ENCODE measurements at regions not wholly inside any gene's neighbourhood (a gene's known extent, or its start where the extent isn't known, plus 50 kb on each side); places are given as distances from the start of the nearest gene placed in this dataset.

GRCh38 chr21:16037421-16037955, 307.7 kb downstream of the USP25 start:
- no peak for TF ChIP-seq CTCF (IDR thresholded peaks at IDR 0.05; ENCODE audit: low read depth, low read length)
- no peaks in the 10 kb centered on the region for H3K27me3 ChIP-seq
- DNase-seq, result no peak
- no peak overlapping the region for H3K4me3 ChIP-seq (ENCODE audit: low read depth, low read length)
- H3K36me3 ChIP-seq, result no peaks in the 10 kb centered on the region
- H3K9me3 ChIP-seq, result no peaks in the 10 kb centered on the region
- H3K4me1 ChIP-seq, result peaks cover 13% of the 10 kb centered on the region

DNA sequence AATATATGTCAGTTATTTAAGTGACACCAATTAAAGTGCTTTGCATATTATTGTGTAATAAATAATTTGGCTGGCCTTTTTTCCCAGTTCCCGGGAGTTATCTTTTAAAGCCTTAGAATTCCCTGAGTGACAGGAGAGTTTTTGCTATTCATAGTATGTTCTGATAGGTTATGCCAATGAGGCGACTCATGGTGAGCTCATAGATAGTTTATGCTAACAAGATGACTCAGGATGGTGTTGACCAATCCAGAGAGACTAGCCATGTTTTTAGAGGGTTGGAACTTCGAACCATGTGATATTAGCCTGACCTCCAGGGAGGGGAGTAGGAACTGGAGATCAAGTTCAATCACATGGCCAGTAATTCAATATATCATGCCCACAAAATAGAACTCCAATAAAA, 310.8 kb downstream of the USP25 start:
- Histone ChIP-seq H3K36me3 (no peaks in the 10 kb centered on the region), H3K4me3 (ENCODE audit: low read depth, low read length) (no peak overlapping the region), H3K27me3 (no peaks in the 10 kb centered on the region), H3K9me3 (no peaks in the 10 kb centered on the region), H3K4me1 (peaks cover 13% of the 10 kb centered on the region)
- no peak for DNase-seq
- no peak for TF ChIP-seq CTCF (IDR thresholded peaks at IDR 0.05; ENCODE audit: low read depth, low read length)

GRCh38 chr21:16044676-16045075, 314.9 kb downstream of the USP25 start:
- no peak overlapping the region for H3K4me3 ChIP-seq (ENCODE audit: low read depth, low read length)
- H3K4me1 ChIP-seq, result peaks cover 10% of the 10 kb centered on the region
- no peak for DNase-seq
- no peaks in the 10 kb centered on the region for H3K27me3 ChIP-seq
- no peaks in the 10 kb centered on the region for H3K9me3 ChIP-seq
- no peak for TF ChIP-seq CTCF (IDR thresholded peaks at IDR 0.05; ENCODE audit: low read depth, low read length)
- H3K36me3 ChIP-seq, result no peaks in the 10 kb centered on the region

DNA sequence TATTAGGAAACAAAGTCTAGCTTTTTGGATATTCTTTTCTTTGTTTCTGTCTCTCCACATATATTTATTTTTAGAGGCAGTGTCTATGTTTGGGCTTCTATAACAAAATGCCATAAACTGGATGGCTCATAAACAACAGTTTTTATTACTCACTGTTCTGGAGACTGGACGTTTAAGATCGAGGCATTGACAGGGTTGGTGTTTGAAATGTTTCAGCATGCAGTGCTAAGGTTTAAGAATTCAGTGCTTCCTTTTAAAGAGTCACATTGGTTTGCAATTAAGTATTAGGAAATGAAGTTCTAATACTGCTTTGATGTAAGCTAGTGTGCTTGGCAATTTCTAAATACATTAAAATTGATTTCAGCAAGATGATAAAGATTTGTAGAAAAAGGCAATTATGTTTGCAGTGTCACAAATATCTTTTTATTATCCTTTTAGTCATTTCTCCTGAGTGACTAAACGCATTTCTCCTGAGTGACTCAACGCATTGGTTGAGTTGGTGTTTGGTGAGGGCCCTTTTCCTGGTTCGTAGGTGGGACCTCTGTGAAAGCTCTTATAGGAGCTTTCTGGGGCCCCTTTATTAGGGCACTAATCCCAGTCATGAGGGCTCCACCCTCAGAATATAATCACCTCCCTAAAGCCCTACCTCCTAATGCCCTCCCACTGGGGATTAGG, 317.0 kb downstream of the USP25 start:
- Histone ChIP-seq H3K27me3 (no peaks in the 10 kb centered on the region), H3K4me3 (ENCODE audit: low read depth, low read length) (no peak overlapping the region), H3K4me1 (peaks cover 10% of the 10 kb centered on the region), H3K36me3 (no peaks in the 10 kb centered on the region), H3K9me3 (no peaks in the 10 kb centered on the region)
- TF ChIP-seq CTCF (IDR thresholded peaks at IDR 0.05; ENCODE audit: low read depth, low read length), result no peak
- no peak for DNase-seq

GRCh38 chr21:16047904-16048303, 318.1 kb downstream of the USP25 start:
- H3K36me3 ChIP-seq, result no peaks in the 10 kb centered on the region
- no peak for TF ChIP-seq CTCF (IDR thresholded peaks at IDR 0.05; ENCODE audit: low read depth, low read length)

DNA sequence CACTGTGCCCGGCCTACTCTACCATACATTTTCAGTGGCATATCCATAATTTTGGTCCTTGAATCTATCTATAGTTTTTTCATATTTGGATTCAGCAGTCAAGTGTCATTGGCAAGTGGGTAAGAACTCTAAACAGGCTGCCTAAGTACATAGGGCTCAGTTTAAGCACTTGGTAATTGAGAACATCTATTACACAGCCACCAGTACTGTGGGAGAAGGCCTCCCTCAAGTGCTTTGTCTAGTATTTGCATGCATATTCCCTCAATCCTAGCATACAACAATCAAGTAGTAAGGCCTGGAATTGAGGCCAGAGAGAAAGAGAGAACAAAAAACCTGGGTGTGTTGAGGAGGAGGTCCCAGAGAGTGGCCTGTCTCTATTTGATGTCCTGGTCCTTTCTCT, 325.2 kb downstream of the USP25 start:
- Histone ChIP-seq H3K9me3 (no peaks in the 10 kb centered on the region), H3K4me3 (ENCODE audit: low read depth, low read length) (no peak overlapping the region), H3K36me3 (no peaks in the 10 kb centered on the region), H3K27me3 (no peaks in the 10 kb centered on the region), H3K4me1 (no peaks in the 10 kb centered on the region)
- TF ChIP-seq CTCF (IDR thresholded peaks at IDR 0.05; ENCODE audit: low read depth, low read length), result no peak
- no peak for DNase-seq

More at GRCh38 chr21:16047904-16048303, 318.1 kb downstream of the USP25 start:
- no peak for DNase-seq
- Histone ChIP-seq H3K27me3 (no peaks in the 10 kb centered on the region), H3K4me1 (peaks cover 4% of the 10 kb centered on the region), H3K9me3 (no peaks in the 10 kb centered on the region), H3K4me3 (ENCODE audit: low read depth, low read length) (peak overlapping the region; percentile 27)
